ACC112 (cell line): ENCODE measurements at regions not wholly inside any gene's neighbourhood (a gene's known extent, or its start where the extent isn't known, plus 50 kb on each side); places are given as distances from the start of the nearest gene placed in this dataset.

Experiments used
- H2AFZ ChIP-seq: fragments of 200-600 bp; sonication (generic); one replicate; pipeline ENCODE4 v1.6.0; 2017; ENCODE audit warnings: antibody characterized with exemption, low read length; ENCODE audit not compliant: unreplicated experiment
- H3K27ac ChIP-seq: fragments of 200-600 bp; sonication (generic); 2 replicates; pipeline ENCODE4 v1.5.1; 2014; ENCODE audit warnings: low read depth, mild to moderate bottlenecking, antibody characterized with exemption, low read length, moderate library complexity
- H3K27me3 ChIP-seq: fragments of 200-600 bp; sonication (generic); 2 replicates; pipeline ENCODE4 v1.6.1; 2014; ENCODE audit warnings: mild to moderate bottlenecking, antibody characterized with exemption, low read length, moderate library complexity, mixed read lengths; ENCODE audit not compliant: insufficient read depth
- H3K36me3 ChIP-seq: fragments of 200-600 bp; sonication (generic); 2 replicates; pipeline ENCODE4 v1.6.1; 2016; ENCODE audit warnings: mild to moderate bottlenecking, antibody characterized with exemption, low read length, moderate library complexity, mixed read lengths; ENCODE audit not compliant: insufficient read depth
- H3K4me1 ChIP-seq: fragments of 200-600 bp; sonication (generic); one replicate; pipeline ENCODE4 v1.6.1; 2016; ENCODE audit warnings: low read length, mixed read lengths; ENCODE audit not compliant: insufficient read depth, unreplicated experiment, control insufficient read depth
- H3K4me3 ChIP-seq: fragments of 200-600 bp; sonication (generic); 2 replicates; pipeline ENCODE4 v1.5.1; 2014; ENCODE audit warnings: mild to moderate bottlenecking, low read depth, low read length
- H3K79me2 ChIP-seq: fragments of 200-600 bp; sonication (generic); one replicate; pipeline ENCODE4 v1.6.0; 2016; ENCODE audit warnings: low read length; ENCODE audit not compliant: control insufficient read depth, unreplicated experiment, insufficient read depth

- Histone ChIP-seq H3K27me3 (peaks cover 23% of the 10 kb centered on the region), H3K4me1 (no peaks in the 10 kb centered on the region), H3K36me3 (no peaks in the 10 kb centered on the region), H3K79me2 (no peaks in the 10 kb centered on the region), H3K27ac (no peak overlapping the region), H3K4me3 (no peak overlapping the region), H2AFZ (no peak overlapping the region)
These were observed 100.7 kb upstream of the ID2 start for GRCh38 chr2:8581234-8581561.

- no peaks in the 10 kb centered on the region for H3K36me3 ChIP-seq
- no peak overlapping the region for H2AFZ ChIP-seq
- peaks cover 26% of the 10 kb centered on the region for H3K27me3 ChIP-seq
- H3K4me3 ChIP-seq: no peak overlapping the region
- no peaks in the 10 kb centered on the region for H3K4me1 ChIP-seq
- no peaks in the 10 kb centered on the region for H3K79me2 ChIP-seq
- no peak overlapping the region for H3K27ac ChIP-seq
These were observed 100.2 kb upstream of the ID2 start for GRCh38 chr2:8581601-8582041.

- H3K4me3 ChIP-seq: no peak overlapping the region
- H3K79me2 ChIP-seq: no peaks in the 10 kb centered on the region
- no peaks in the 10 kb centered on the region for H3K36me3 ChIP-seq
- no peaks in the 10 kb centered on the region for H3K4me1 ChIP-seq
- H3K27ac ChIP-seq: no peak overlapping the region
- H2AFZ ChIP-seq: no peak overlapping the region
- H3K27me3 ChIP-seq: peaks cover 26% of the 10 kb centered on the region
These were observed 99.7 kb upstream of the ID2 start for GRCh38 chr2:8582191-8582590.

- H2AFZ ChIP-seq: no peak overlapping the region
- H3K27ac ChIP-seq: no peak overlapping the region
- H3K4me1 ChIP-seq: no peaks in the 10 kb centered on the region
These were observed 99.0 kb upstream of the ID2 start for GRCh38 chr2:8582651-8583399.

GRCh38 chr2:8583400-8584173 is 98.3 kb upstream of the ID2 start:
- H3K4me3 ChIP-seq: no peak overlapping the region
- H3K4me1 ChIP-seq: no peaks in the 10 kb centered on the region
- H2AFZ ChIP-seq: no peak overlapping the region
- H3K27ac ChIP-seq: no peak overlapping the region
- no peaks in the 10 kb centered on the region for H3K79me2 ChIP-seq
- H3K27me3 ChIP-seq: peaks cover 26% of the 10 kb centered on the region
- no peaks in the 10 kb centered on the region for H3K36me3 ChIP-seq

More at GRCh38 chr2:8582651-8583399, 99.0 kb upstream of the ID2 start:
- no peaks in the 10 kb centered on the region for H3K79me2 ChIP-seq
- H3K27me3 ChIP-seq: peaks cover 26% of the 10 kb centered on the region
- H3K36me3 ChIP-seq: no peaks in the 10 kb centered on the region
- no peak overlapping the region for H3K4me3 ChIP-seq

- Histone ChIP-seq H3K79me2 (no peaks in the 10 kb centered on the region), H2AFZ (no peak overlapping the region), H3K4me3 (no peak overlapping the region), H3K36me3 (no peaks in the 10 kb centered on the region), H3K27ac (no peak overlapping the region), H3K4me1 (no peaks in the 10 kb centered on the region), H3K27me3 (peaks cover 28% of the 10 kb centered on the region)
These were observed 97.4 kb upstream of the ID2 start for GRCh38 chr2:8584174-8585066.

GRCh38 chr2:8586457-8587051 is 95.3 kb upstream of the ID2 start:
- Histone ChIP-seq H3K4me3 (no peak overlapping the region), H3K36me3 (no peaks in the 10 kb centered on the region), H3K4me1 (no peaks in the 10 kb centered on the region), H3K79me2 (no peaks in the 10 kb centered on the region), H3K27ac (no peak overlapping the region), H3K27me3 (peaks cover 23% of the 10 kb centered on the region), H2AFZ (no peak overlapping the region)

GRCh38 chr2:8587251-8587791 is 94.5 kb upstream of the ID2 start:
- Histone ChIP-seq H3K4me1 (no peaks in the 10 kb centered on the region), H3K4me3 (no peak overlapping the region), H3K27ac (no peak overlapping the region), H3K79me2 (no peaks in the 10 kb centered on the region), H2AFZ (no peak overlapping the region), H3K36me3 (no peaks in the 10 kb centered on the region), H3K27me3 (peaks cover 23% of the 10 kb centered on the region)

GRCh38 chr2:8587920-8588830 is 93.7 kb upstream of the ID2 start:
- Histone ChIP-seq H3K27me3 (peaks cover 23% of the 10 kb centered on the region), H3K4me1 (no peaks in the 10 kb centered on the region), H3K27ac (no peak overlapping the region), H3K36me3 (no peaks in the 10 kb centered on the region), H3K79me2 (no peaks in the 10 kb centered on the region), H3K4me3 (no peak overlapping the region), H2AFZ (no peak overlapping the region)
